ENCODE measurements at regions not wholly inside any gene's neighbourhood (a gene's known extent, or its start where the extent isn't known, plus 50 kb on each side); places are given as distances from the start of the nearest gene placed in this dataset.

GRCh38 chr14:22265319-22266141 is 323.5 kb downstream of the DAD1 start:
- no peaks in the 10 kb centered on the region for H3K9me3 ChIP-seq
- DNase-seq (no peak), ATAC-seq (no peak)
- H3K36me3 ChIP-seq: no peaks in the 10 kb centered on the region
- intact Hi-C loops (cut with DNase I; ENCODE audit: low total_unique reads): no loop called here
- no peaks in the 10 kb centered on the region for H3K27me3 ChIP-seq
- TF ChIP-seq CTCF (IDR thresholded peaks at IDR 0.05 in 4 of 5, conservative IDR thresholded peaks at IDR 0.05 in 1 of 5) (no peak), POLR2A (IDR thresholded peaks at IDR 0.05) (no peak)
- H3K4me3 ChIP-seq: no peak overlapping the region
- in situ Hi-C loops (cut with MboI; ENCODE audit: low sequenced_read_pairs in 4 of 4): no loop called here
- no peaks in the 10 kb centered on the region for H3K4me1 ChIP-seq
- no peak overlapping the region for H3K27ac ChIP-seq

GRCh38 chr14:22264759-22265158 is 324.3 kb downstream of the DAD1 start:
- H3K4me3 ChIP-seq: no peak overlapping the region
- in situ Hi-C loops (cut with MboI; ENCODE audit: low sequenced_read_pairs in 4 of 4): no loop called here
- intact Hi-C loops (cut with DNase I; ENCODE audit: low total_unique reads): no loop called here

GRCh38 chr14:22263961-22264360 is 325.1 kb downstream of the DAD1 start:
- Histone ChIP-seq H3K9me3 (no peaks in the 10 kb centered on the region), H3K27ac (no peak overlapping the region), H3K36me3 (no peaks in the 10 kb centered on the region), H3K27me3 (no peaks in the 10 kb centered on the region), H3K4me3 (no peak overlapping the region), H3K4me1 (no peaks in the 10 kb centered on the region)
- in situ Hi-C loops (cut with MboI; ENCODE audit: low sequenced_read_pairs in 4 of 4): no loop called here
- intact Hi-C loops (cut with DNase I; ENCODE audit: low total_unique reads): no loop called here
- DNase-seq (no peak), ATAC-seq (no peak)
- TF ChIP-seq POLR2A (IDR thresholded peaks at IDR 0.05) (no peak), CTCF (IDR thresholded peaks at IDR 0.05 in 4 of 5, conservative IDR thresholded peaks at IDR 0.05 in 1 of 5) (no peak)

More at GRCh38 chr14:22264759-22265158, 324.3 kb downstream of the DAD1 start:
- Histone ChIP-seq H3K36me3 (no peaks in the 10 kb centered on the region), H3K27ac (no peak overlapping the region), H3K27me3 (no peaks in the 10 kb centered on the region), H3K4me1 (no peaks in the 10 kb centered on the region), H3K9me3 (no peaks in the 10 kb centered on the region)
- DNase-seq (no peak), ATAC-seq (no peak)
- TF ChIP-seq CTCF (IDR thresholded peaks at IDR 0.05 in 4 of 5, conservative IDR thresholded peaks at IDR 0.05 in 1 of 5) (no peak), POLR2A (IDR thresholded peaks at IDR 0.05) (no peak)

GRCh38 chr14:22262881-22263280 is 326.1 kb downstream of the DAD1 start:
- no peak for ATAC-seq
- TF ChIP-seq CTCF (IDR thresholded peaks at IDR 0.05 in 4 of 5, conservative IDR thresholded peaks at IDR 0.05 in 1 of 5) (no peak), POLR2A (IDR thresholded peaks at IDR 0.05) (no peak)
- no peaks in the 10 kb centered on the region for H3K4me1 ChIP-seq
- no peak overlapping the region for H3K4me3 ChIP-seq
- no peaks in the 10 kb centered on the region for H3K27me3 ChIP-seq
- no peak overlapping the region for H3K27ac ChIP-seq
- no peak for DNase-seq
- no peaks in the 10 kb centered on the region for H3K9me3 ChIP-seq
- no peaks in the 10 kb centered on the region for H3K36me3 ChIP-seq
- in situ Hi-C loops (cut with MboI; ENCODE audit: low sequenced_read_pairs in 4 of 4) (no loop called here), intact Hi-C loops (cut with DNase I; ENCODE audit: low total_unique reads) (no loop called here)
